DND-41 (cell line): ENCODE measurements at regions not wholly inside any gene's neighbourhood (a gene's known extent, or its start where the extent isn't known, plus 50 kb on each side); places are given as distances from the start of the nearest gene placed in this dataset.

Experiments used
- EZH2 ChIP-seq: IDR thresholded peaks from 3 replicates; pipeline ENCODE4 v1.6.1; 2012; ENCODE audit warnings: borderline replicate concordance, low read depth, mild to moderate bottlenecking, moderate library complexity, low read length, inconsistent platforms; ENCODE audit not compliant: severe bottlenecking
- TF ChIP-seq, protein P1 (sequence below): IDR thresholded peaks from 2 replicates; pipeline ENCODE4 v1.5.1; 2012; ENCODE audit warnings: borderline replicate concordance, low read length, moderate library complexity, mild to moderate bottlenecking; ENCODE audit not compliant: poor library complexity, severe bottlenecking; ENCODE audit errors: extremely low read depth

DNA sequence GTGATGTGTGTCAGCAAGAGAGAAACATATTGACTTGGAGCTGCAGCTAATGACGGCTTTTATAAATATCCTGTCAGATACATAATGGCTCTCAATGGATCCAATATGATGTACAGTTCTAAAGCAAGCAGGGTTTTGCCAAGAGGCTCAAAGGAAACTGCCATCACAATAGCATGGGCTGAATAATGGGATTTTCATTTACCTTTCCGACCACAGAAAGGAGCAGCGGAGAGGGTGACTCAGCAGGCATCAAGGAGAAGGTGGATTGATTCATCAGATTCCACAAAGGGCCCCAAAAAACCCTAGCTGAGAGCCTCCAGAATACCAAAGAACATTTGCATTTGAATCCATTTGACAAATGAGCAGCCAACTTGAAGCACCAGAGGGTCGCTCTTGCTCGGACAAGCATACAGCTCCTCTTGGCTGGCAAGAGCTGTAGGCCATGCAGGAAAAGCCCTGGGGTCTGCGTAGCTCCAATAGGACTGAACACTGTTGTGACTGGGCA is 355.7 kb upstream of the NOCT start:
- TF ChIP-seq, protein P1, sequence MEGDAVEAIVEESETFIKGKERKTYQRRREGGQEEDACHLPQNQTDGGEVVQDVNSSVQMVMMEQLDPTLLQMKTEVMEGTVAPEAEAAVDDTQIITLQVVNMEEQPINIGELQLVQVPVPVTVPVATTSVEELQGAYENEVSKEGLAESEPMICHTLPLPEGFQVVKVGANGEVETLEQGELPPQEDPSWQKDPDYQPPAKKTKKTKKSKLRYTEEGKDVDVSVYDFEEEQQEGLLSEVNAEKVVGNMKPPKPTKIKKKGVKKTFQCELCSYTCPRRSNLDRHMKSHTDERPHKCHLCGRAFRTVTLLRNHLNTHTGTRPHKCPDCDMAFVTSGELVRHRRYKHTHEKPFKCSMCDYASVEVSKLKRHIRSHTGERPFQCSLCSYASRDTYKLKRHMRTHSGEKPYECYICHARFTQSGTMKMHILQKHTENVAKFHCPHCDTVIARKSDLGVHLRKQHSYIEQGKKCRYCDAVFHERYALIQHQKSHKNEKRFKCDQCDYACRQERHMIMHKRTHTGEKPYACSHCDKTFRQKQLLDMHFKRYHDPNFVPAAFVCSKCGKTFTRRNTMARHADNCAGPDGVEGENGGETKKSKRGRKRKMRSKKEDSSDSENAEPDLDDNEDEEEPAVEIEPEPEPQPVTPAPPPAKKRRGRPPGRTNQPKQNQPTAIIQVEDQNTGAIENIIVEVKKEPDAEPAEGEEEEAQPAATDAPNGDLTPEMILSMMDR: no peak
- no peak for TF ChIP-seq EZH2
